GM23338 (cell line): ENCODE measurements at regions not wholly inside any gene's neighbourhood (a gene's known extent, or its start where the extent isn't known, plus 50 kb on each side); places are given as distances from the start of the nearest gene placed in this dataset.

ENCODE experiments used
- ATAC-seq: fragments of 200-7000 bp; cut with Tn5 transposase; 3 replicates; pipeline ENCODE4 v1.9.1; 2020
- DNase-seq: peaks from one replicate; pipeline ENCODE4 v3.0.0-alpha.2; 2015; ENCODE audit warnings: low spot score
- H2AFZ ChIP-seq: fragments of 200-600 bp; sonication (generic); 2 replicates; pipeline ENCODE4 v1.8.0; 2016; ENCODE audit warnings: antibody characterized with exemption, mild to moderate bottlenecking, moderate library complexity
- H3F3A ChIP-seq: fragments of 200-600 bp; sonication (generic); replicated peaks from 2 replicates; pipeline ENCODE4 v1.8.0; 2017; ENCODE audit warnings: antibody characterized with exemption, mixed run types, low read depth
- H3K27ac ChIP-seq: fragments of 200-600 bp; sonication (generic); 2 replicates; pipeline ENCODE4 v1.6.1; 2016; ENCODE audit warnings: low read depth
- H3K27me3 ChIP-seq: fragments of 200-600 bp; sonication (generic); 2 replicates; pipeline ENCODE4 v1.8.0; 2016; ENCODE audit warnings: mild to moderate bottlenecking, mixed run types, moderate library complexity; ENCODE audit not compliant: insufficient read depth
- H3K36me3 ChIP-seq: fragments of 200-600 bp; sonication (generic); 2 replicates; pipeline ENCODE4 v1.8.0; 2016; ENCODE audit warnings: mild to moderate bottlenecking; ENCODE audit not compliant: insufficient read depth
- H3K4me1 ChIP-seq: fragments of 200-600 bp; sonication (generic); 2 replicates; pipeline ENCODE4 v1.8.0; 2016; ENCODE audit warnings: mild to moderate bottlenecking, moderate library complexity; ENCODE audit not compliant: insufficient read depth
- H3K4me2 ChIP-seq: fragments of 200-600 bp; sonication (generic); 2 replicates; pipeline ENCODE4 v1.7.1; 2017; ENCODE audit warnings: mixed run types
- H3K4me3 ChIP-seq: fragments of 200-600 bp; sonication (generic); 2 replicates; pipeline ENCODE4 v1.6.1; 2016; ENCODE audit warnings: mixed run types
- H3K79me2 ChIP-seq: fragments of 200-600 bp; sonication (generic); replicated peaks from 2 replicates; pipeline ENCODE4 v1.8.0; 2017; ENCODE audit warnings: mild to moderate bottlenecking; ENCODE audit not compliant: insufficient read depth
- H3K9me2 ChIP-seq: fragments of 200-600 bp; sonication (generic); 2 replicates; pipeline ENCODE4 v1.8.0; 2017; ENCODE audit not compliant: insufficient read depth
- H4K20me1 ChIP-seq: fragments of 200-600 bp; sonication (generic); replicated peaks from 2 replicates; pipeline ENCODE4 v1.8.0; 2017; ENCODE audit warnings: mild to moderate bottlenecking; ENCODE audit not compliant: insufficient read depth
- H3K27ac Mint-ChIP-seq: 2 replicates; pipeline ENCODE4 v1.8.0; 2020; ENCODE audit warnings: inconsistent platforms, mild to moderate bottlenecking, moderate library complexity, mixed read lengths
- H3K27me3 Mint-ChIP-seq: 3 replicates; pipeline ENCODE4 v1.8.0; 2022; ENCODE audit warnings: low read depth, mild to moderate bottlenecking, moderate library complexity, mixed read lengths, inconsistent platforms; ENCODE audit not compliant: insufficient read depth, poor library complexity
- H3K36me3 Mint-ChIP-seq: 3 replicates; pipeline ENCODE4 v1.8.0; 2021; ENCODE audit warnings: low read depth, mild to moderate bottlenecking, inconsistent platforms, moderate library complexity, mixed read lengths
- H3K4me1 Mint-ChIP-seq: 3 replicates; pipeline ENCODE4 v1.8.0; 2020; ENCODE audit warnings: mild to moderate bottlenecking, inconsistent platforms, mixed read lengths
- H3K4me3 Mint-ChIP-seq: 3 replicates; pipeline ENCODE4 v1.8.0; 2021; ENCODE audit warnings: moderate library complexity, mild to moderate bottlenecking, inconsistent platforms, mixed read lengths
- H3K9me3 Mint-ChIP-seq: 3 replicates; pipeline ENCODE4 v1.8.0; 2020; ENCODE audit warnings: moderate library complexity, mild to moderate bottlenecking, inconsistent platforms, mixed read lengths
- CREB1 ChIP-seq: fragments of 250-450 bp; sonication (Bioruptor Pico); IDR thresholded peaks from 2 replicates; pipeline ENCODE4 v1.5.0; 2020; ENCODE audit warnings: low read depth, mild to moderate bottlenecking, moderate library complexity
- CTCF ChIP-seq, 2 experiments: fragments of 200-600 bp in 1 of 2; sonication (generic) in 1 of 2; conservative IDR thresholded peaks; 2 replicates each; pipeline versions ENCODE4 v1.5.1 to v1.6.1; 2016 to 2017; ENCODE audit warnings: antibody characterized with exemption in 2 of 2, low read depth in 2 of 2, mild to moderate bottlenecking in 2 of 2, moderate library complexity in 1 of 2
- ETS1 ChIP-seq: IDR thresholded peaks from 2 replicates; pipeline ENCODE4 v1.6.1; 2016; ENCODE audit warnings: antibody characterized with exemption
- EZH2 ChIP-seq: fragments of 200-600 bp; sonication (generic); IDR thresholded peaks from one replicate; pipeline ENCODE4 v1.8.0; 2017; ENCODE audit warnings: antibody characterized with exemption, mild to moderate bottlenecking, low read depth; ENCODE audit not compliant: unreplicated experiment
- EZH2phosphoT487 ChIP-seq: fragments of 200-600 bp; sonication (generic); IDR thresholded peaks from one replicate; pipeline ENCODE4 v1.8.1; 2018; ENCODE audit warnings: antibody characterized with exemption; ENCODE audit not compliant: unreplicated experiment
- JUNB ChIP-seq: IDR thresholded peaks from one replicate; pipeline ENCODE4 v1.6.1; 2016; ENCODE audit warnings: antibody characterized with exemption; ENCODE audit not compliant: unreplicated experiment
- NANOG ChIP-seq: IDR thresholded peaks from 2 replicates; pipeline ENCODE4 v1.6.1; 2016; ENCODE audit warnings: antibody characterized with exemption, borderline replicate concordance
- POLR2AphosphoS5 ChIP-seq: IDR thresholded peaks from 2 replicates; pipeline ENCODE4 v1.6.1; 2016; ENCODE audit warnings: antibody characterized with exemption, low read depth
- STAT1 ChIP-seq: IDR thresholded peaks from one replicate; pipeline ENCODE4 v1.6.1; 2016; ENCODE audit warnings: antibody characterized with exemption; ENCODE audit not compliant: unreplicated experiment
- ZNF114 ChIP-seq: fragments of 250-450 bp; sonication (Bioruptor Pico); IDR thresholded peaks from 2 replicates; pipeline ENCODE4 v1.5.0; 2020; ENCODE audit warnings: mild to moderate bottlenecking, moderate library complexity
- ZNF331 ChIP-seq: fragments of 250-450 bp; sonication (Bioruptor Pico); IDR thresholded peaks from 2 replicates; pipeline ENCODE4 v1.5.0; 2020; ENCODE audit warnings: low read depth, mild to moderate bottlenecking, moderate library complexity
- ZNF462 ChIP-seq: fragments of 250-450 bp; sonication (Bioruptor Pico); IDR thresholded peaks from 2 replicates; pipeline ENCODE4 v1.5.0; 2020; ENCODE audit warnings: mild to moderate bottlenecking, moderate library complexity
- TF ChIP-seq, protein P1 (sequence below): IDR thresholded peaks from one replicate; pipeline ENCODE4 v1.6.1; 2018; ENCODE audit warnings: antibody characterized with exemption; ENCODE audit not compliant: unreplicated experiment

- Mint-ChIP-seq H3K27me3 (no peaks in the 10 kb centered on the region), H3K4me1 (peaks cover 29% of the 10 kb centered on the region), H3K36me3 (peaks cover 10% of the 10 kb centered on the region; the same call in 2 of the 3 replicates), H3K4me3 (no peak overlapping the region), H3K27ac (no peak overlapping the region), H3K9me3 (peaks cover 4% of the 10 kb centered on the region; the same call in 1 of the 3 replicates)
- Histone ChIP-seq H3K4me1 (peaks cover 18% of the 10 kb centered on the region), H3K27me3 (no peaks in the 10 kb centered on the region), H3K79me2 (no peaks in the 10 kb centered on the region), H2AFZ (no peak overlapping the region), H3K9me2 (no peaks in the 10 kb centered on the region), H3K36me3 (no peaks in the 10 kb centered on the region), H3F3A (0 out of 2 replicates have a peak, but pooled peaks cover 7% of the 10 kb centered on the region), H3K27ac (no peak overlapping the region), H3K4me3 (no peak overlapping the region), H3K4me2 (no peak overlapping the region), H4K20me1 (no peaks in the 10 kb centered on the region)
- ATAC-seq (no peak), DNase-seq (no peak)
- TF ChIP-seq, protein P1, sequence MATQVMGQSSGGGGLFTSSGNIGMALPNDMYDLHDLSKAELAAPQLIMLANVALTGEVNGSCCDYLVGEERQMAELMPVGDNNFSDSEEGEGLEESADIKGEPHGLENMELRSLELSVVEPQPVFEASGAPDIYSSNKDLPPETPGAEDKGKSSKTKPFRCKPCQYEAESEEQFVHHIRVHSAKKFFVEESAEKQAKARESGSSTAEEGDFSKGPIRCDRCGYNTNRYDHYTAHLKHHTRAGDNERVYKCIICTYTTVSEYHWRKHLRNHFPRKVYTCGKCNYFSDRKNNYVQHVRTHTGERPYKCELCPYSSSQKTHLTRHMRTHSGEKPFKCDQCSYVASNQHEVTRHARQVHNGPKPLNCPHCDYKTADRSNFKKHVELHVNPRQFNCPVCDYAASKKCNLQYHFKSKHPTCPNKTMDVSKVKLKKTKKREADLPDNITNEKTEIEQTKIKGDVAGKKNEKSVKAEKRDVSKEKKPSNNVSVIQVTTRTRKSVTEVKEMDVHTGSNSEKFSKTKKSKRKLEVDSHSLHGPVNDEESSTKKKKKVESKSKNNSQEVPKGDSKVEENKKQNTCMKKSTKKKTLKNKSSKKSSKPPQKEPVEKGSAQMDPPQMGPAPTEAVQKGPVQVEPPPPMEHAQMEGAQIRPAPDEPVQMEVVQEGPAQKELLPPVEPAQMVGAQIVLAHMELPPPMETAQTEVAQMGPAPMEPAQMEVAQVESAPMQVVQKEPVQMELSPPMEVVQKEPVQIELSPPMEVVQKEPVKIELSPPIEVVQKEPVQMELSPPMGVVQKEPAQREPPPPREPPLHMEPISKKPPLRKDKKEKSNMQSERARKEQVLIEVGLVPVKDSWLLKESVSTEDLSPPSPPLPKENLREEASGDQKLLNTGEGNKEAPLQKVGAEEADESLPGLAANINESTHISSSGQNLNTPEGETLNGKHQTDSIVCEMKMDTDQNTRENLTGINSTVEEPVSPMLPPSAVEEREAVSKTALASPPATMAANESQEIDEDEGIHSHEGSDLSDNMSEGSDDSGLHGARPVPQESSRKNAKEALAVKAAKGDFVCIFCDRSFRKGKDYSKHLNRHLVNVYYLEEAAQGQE, result no peak
- TF ChIP-seq ETS1, result no peak
- TF ChIP-seq STAT1, result no peak
- TF ChIP-seq ZNF114, result no peak
- no peak for TF ChIP-seq POLR2AphosphoS5
- no peak for TF ChIP-seq ZNF462 (CRISPR knock-in tag)
- no peak for TF ChIP-seq JUNB
- no peak for TF ChIP-seq ZNF331 (CRISPR knock-in tag)
- no peak for TF ChIP-seq NANOG
- no peak for TF ChIP-seq EZH2phosphoT487
- TF ChIP-seq EZH2, result no peak
- TF ChIP-seq CTCF (conservative IDR thresholded peaks at IDR 0.05; ENCODE audit: low read depth in 2 of 2), result no peak
- TF ChIP-seq CREB1 (CRISPR knock-in tag), result no peak
Observed at GRCh38 chr2:167692936-167693335, 554.5 kb downstream of the STK39 start.
